Right lobe of liver (tissue), 4 donors: ENCODE measurements at regions not wholly inside any gene's neighbourhood (a gene's known extent, or its start where the extent isn't known, plus 50 kb on each side); places are given as distances from the start of the nearest gene placed in this dataset.

Experiments
- POLR2A ChIP-seq: fragments of 450-650 bp; IDR thresholded peaks from one replicate; pipeline ENCODE4 v1.6.1; 2017; ENCODE audit warnings: antibody characterized with exemption, mild to moderate bottlenecking
- TF ChIP-seq, protein P1 (sequence below), 4 donors: fragments of 200-600 bp in 3 of 4; fragments of 450-650 bp in 1 of 4; IDR thresholded peaks; one replicate each; pipeline versions ENCODE4 v1.5.1 to v1.8.0; 2016 to 2022; ENCODE audit warnings: antibody characterized with exemption in 4 of 4, mild to moderate bottlenecking in 2 of 4
- donor health status: DM: no; HTN: no; CAD: no.
- donor health status: DM: no; HTN: no; CAD: no.
- donor health status: DM: no; HTN: yes; CAD: no.

DNA sequence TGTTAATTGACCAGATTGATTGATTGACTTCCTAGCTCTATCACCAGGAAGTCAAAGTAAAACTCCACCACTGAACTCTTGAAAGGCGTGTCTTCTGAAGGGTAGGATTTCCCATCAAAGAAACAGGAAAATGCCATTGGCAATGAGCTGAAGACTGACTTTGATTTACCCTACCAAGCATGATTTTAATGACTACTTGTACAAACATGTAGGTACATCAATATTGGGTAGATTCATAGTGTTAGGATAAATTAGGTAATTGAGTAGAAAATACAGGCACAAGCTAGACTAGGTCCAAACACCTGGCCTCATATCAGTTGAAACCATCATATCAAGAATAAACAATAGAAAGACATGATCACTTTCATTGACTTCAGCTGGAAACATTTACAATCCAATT lies 53.2 kb upstream of the ATXN3L start:
- TF ChIP-seq, protein P1, sequence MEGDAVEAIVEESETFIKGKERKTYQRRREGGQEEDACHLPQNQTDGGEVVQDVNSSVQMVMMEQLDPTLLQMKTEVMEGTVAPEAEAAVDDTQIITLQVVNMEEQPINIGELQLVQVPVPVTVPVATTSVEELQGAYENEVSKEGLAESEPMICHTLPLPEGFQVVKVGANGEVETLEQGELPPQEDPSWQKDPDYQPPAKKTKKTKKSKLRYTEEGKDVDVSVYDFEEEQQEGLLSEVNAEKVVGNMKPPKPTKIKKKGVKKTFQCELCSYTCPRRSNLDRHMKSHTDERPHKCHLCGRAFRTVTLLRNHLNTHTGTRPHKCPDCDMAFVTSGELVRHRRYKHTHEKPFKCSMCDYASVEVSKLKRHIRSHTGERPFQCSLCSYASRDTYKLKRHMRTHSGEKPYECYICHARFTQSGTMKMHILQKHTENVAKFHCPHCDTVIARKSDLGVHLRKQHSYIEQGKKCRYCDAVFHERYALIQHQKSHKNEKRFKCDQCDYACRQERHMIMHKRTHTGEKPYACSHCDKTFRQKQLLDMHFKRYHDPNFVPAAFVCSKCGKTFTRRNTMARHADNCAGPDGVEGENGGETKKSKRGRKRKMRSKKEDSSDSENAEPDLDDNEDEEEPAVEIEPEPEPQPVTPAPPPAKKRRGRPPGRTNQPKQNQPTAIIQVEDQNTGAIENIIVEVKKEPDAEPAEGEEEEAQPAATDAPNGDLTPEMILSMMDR (IDR thresholded peaks at IDR 0.05), result no peak
- no peak for TF ChIP-seq POLR2A
